CD8-positive, alpha-beta memory T cell (primary cell): ENCODE measurements at regions not wholly inside any gene's neighbourhood (a gene's known extent, or its start where the extent isn't known, plus 50 kb on each side); places are given as distances from the start of the nearest gene placed in this dataset.

Source experiments
- CTCF ChIA-PET: fragments of 350-600 bp; sonication (Branson Sonifier 250); formaldehyde crosslinking; loops from one replicate; lab custom pipeline; 2021; ENCODE audit warnings: antibody characterized with exemption; lab: Charles Lee
- POLR2A ChIA-PET: fragments of 350-600 bp; sonication (Branson Sonifier 250); formaldehyde crosslinking; loops from one replicate; lab custom pipeline; 2021; ENCODE audit warnings: antibody characterized with exemption; lab: Charles Lee
- DNase-seq, 5 donors: peaks; one replicate each; pipeline versions ENCODE4 v3.0.0 to v3.0.0-alpha.2; 2020 to 2022; ENCODE audit warnings: mixed read lengths in 1 of 5
- H3K27ac ChIP-seq: one replicate; pipeline ENCODE4 v1.7.0; 2013; ENCODE audit warnings: low read depth, mild to moderate bottlenecking, low read length, moderate library complexity
- H3K27me3 ChIP-seq: 2 replicates; pipeline ENCODE4 v1.7.0; 2013; ENCODE audit warnings: low read length, mild to moderate bottlenecking; ENCODE audit not compliant: insufficient read depth, poor library complexity, severe bottlenecking
- H3K36me3 ChIP-seq: 2 replicates; pipeline ENCODE4 v1.7.0; 2013; ENCODE audit warnings: mild to moderate bottlenecking, low read length, moderate library complexity; ENCODE audit not compliant: insufficient read depth
- H3K4me1 ChIP-seq: 2 replicates; pipeline ENCODE4 v1.7.0; 2013; ENCODE audit warnings: mild to moderate bottlenecking, low read length, moderate library complexity; ENCODE audit not compliant: insufficient read depth
- H3K4me3 ChIP-seq: 2 replicates; pipeline ENCODE4 v1.7.0; 2013; ENCODE audit warnings: mild to moderate bottlenecking, low read length
- H3K9me3 ChIP-seq: 2 replicates; pipeline ENCODE4 v1.7.0; 2013; ENCODE audit warnings: mild to moderate bottlenecking, low read length
- H3K27ac Mint-ChIP-seq, 8 donors: one replicate each; pipeline ENCODE4 v1.8.0; 2020 to 2021; ENCODE audit warnings: mixed read lengths in 8 of 8, mild to moderate bottlenecking in 6 of 8, inconsistent platforms in 3 of 8, moderate library complexity in 3 of 8
- H3K27me3 Mint-ChIP-seq, 2 donors: one replicate each; pipeline ENCODE4 v1.8.0; 2020 to 2021; ENCODE audit warnings: mixed read lengths in 2 of 2, mild to moderate bottlenecking in 1 of 2, moderate library complexity in 1 of 2
- H3K36me3 Mint-ChIP-seq, 3 donors: one replicate each; pipeline ENCODE4 v1.8.0; 2020 to 2021; ENCODE audit warnings: mixed read lengths in 3 of 3, inconsistent platforms in 1 of 3, mild to moderate bottlenecking in 1 of 3
- H3K4me1 Mint-ChIP-seq, 3 donors: one replicate each; pipeline ENCODE4 v1.8.0; 2020 to 2021; ENCODE audit warnings: mixed read lengths in 3 of 3, inconsistent platforms in 1 of 3, mild to moderate bottlenecking in 1 of 3
- H3K4me3 Mint-ChIP-seq, 7 donors: one replicate each; pipeline ENCODE4 v1.8.0; 2020 to 2021; ENCODE audit warnings: mixed read lengths in 7 of 7, mild to moderate bottlenecking in 6 of 7, moderate library complexity in 4 of 7, inconsistent platforms in 2 of 7
- H3K9me3 Mint-ChIP-seq, 5 donors: one replicate each; pipeline ENCODE4 v1.8.0; 2020 to 2022; ENCODE audit warnings: mixed read lengths in 5 of 5, mild to moderate bottlenecking in 3 of 5, moderate library complexity in 2 of 5, inconsistent platforms in 1 of 5

- H3K4me3 Mint-ChIP-seq: no peak overlapping the region
- H3K27ac Mint-ChIP-seq: no peak overlapping the region
- peaks cover 0 to 22% (median 3%) of the 10 kb centered on the region in 5 donors for H3K9me3 Mint-ChIP-seq
- H3K36me3 ChIP-seq: no peaks in the 10 kb centered on the region
- ChIA-PET POLR2A (no interaction called here), CTCF (no interaction called here)
- H3K27me3 Mint-ChIP-seq: no peaks in the 10 kb centered on the region
- no peaks in the 10 kb centered on the region for H3K4me1 Mint-ChIP-seq
- no peaks in the 10 kb centered on the region for H3K4me1 ChIP-seq
- no peak overlapping the region for H3K27ac ChIP-seq
- no peaks in the 10 kb centered on the region for H3K9me3 ChIP-seq
- no peaks in the 10 kb centered on the region for H3K27me3 ChIP-seq
- H3K4me3 ChIP-seq: no peak overlapping the region
- H3K36me3 Mint-ChIP-seq: no peaks in the 10 kb centered on the region
- DNase-seq: no peak
These were observed 272.4 kb upstream of the MYO3A start for GRCh38 chr10:25661632-25662031.

- Mint-ChIP-seq H3K4me1 (no peaks in the 10 kb centered on the region), H3K36me3 (no peaks in the 10 kb centered on the region), H3K27me3 (no peaks in the 10 kb centered on the region), H3K9me3 (peaks cover 0 to 11% (median 3%) of the 10 kb centered on the region in 5 donors), H3K4me3 (no peak overlapping the region), H3K27ac (no peak overlapping the region)
- DNase-seq: no peak
- H3K27ac ChIP-seq: no peak overlapping the region
- no peaks in the 10 kb centered on the region for H3K36me3 ChIP-seq
- ChIA-PET POLR2A (no interaction called here), CTCF (no interaction called here)
- no peak overlapping the region for H3K4me3 ChIP-seq
- H3K9me3 ChIP-seq: no peaks in the 10 kb centered on the region
- H3K4me1 ChIP-seq: no peaks in the 10 kb centered on the region
- no peaks in the 10 kb centered on the region for H3K27me3 ChIP-seq
These were observed 267.8 kb upstream of the MYO3A start for GRCh38 chr10:25666276-25666675.

GRCh38 chr10:25675204-25675603 is 258.8 kb upstream of the MYO3A start:
- Histone ChIP-seq H3K4me3 (no peak overlapping the region), H3K4me1 (no peaks in the 10 kb centered on the region), H3K27me3 (no peaks in the 10 kb centered on the region), H3K9me3 (no peaks in the 10 kb centered on the region), H3K27ac (no peak overlapping the region), H3K36me3 (no peaks in the 10 kb centered on the region)
- Mint-ChIP-seq H3K4me1 (no peaks in the 10 kb centered on the region), H3K4me3 (no peak overlapping the region), H3K9me3 (peaks cover 1 to 6% (median 4%) of the 10 kb centered on the region in 5 donors), H3K27me3 (no peaks in the 10 kb centered on the region), H3K27ac (no peak overlapping the region), H3K36me3 (no peaks in the 10 kb centered on the region)
- CTCF ChIA-PET: no interaction called here
- DNase-seq: no peak
- POLR2A ChIA-PET: interaction anchor here (0.6 kb wide), 1 partner anchor 261 kb away, joined by 3 read pairs; no protein-coding TSS in a partner anchor

GRCh38 chr10:25675615-25676014 is 258.4 kb upstream of the MYO3A start:
- Histone ChIP-seq H3K27ac (no peak overlapping the region), H3K36me3 (no peaks in the 10 kb centered on the region), H3K4me1 (no peaks in the 10 kb centered on the region), H3K9me3 (no peaks in the 10 kb centered on the region), H3K27me3 (no peaks in the 10 kb centered on the region), H3K4me3 (no peak overlapping the region)
- ChIA-PET POLR2A (no interaction called here), CTCF (no interaction called here)
- H3K27me3 Mint-ChIP-seq: no peaks in the 10 kb centered on the region
- H3K4me1 Mint-ChIP-seq: no peaks in the 10 kb centered on the region
- H3K4me3 Mint-ChIP-seq: no peak overlapping the region
- peaks cover under 1 to 6% (median 2%) of the 10 kb centered on the region in 5 donors for H3K9me3 Mint-ChIP-seq
- no peak for DNase-seq
- H3K27ac Mint-ChIP-seq: no peak overlapping the region
- no peaks in the 10 kb centered on the region for H3K36me3 Mint-ChIP-seq

GRCh38 chr10:25678220-25678619 is 255.8 kb upstream of the MYO3A start:
- no peak overlapping the region for H3K4me3 ChIP-seq
- Mint-ChIP-seq H3K4me3 (no peak overlapping the region), H3K4me1 (no peaks in the 10 kb centered on the region), H3K36me3 (no peaks in the 10 kb centered on the region), H3K27ac (no peak overlapping the region), H3K27me3 (no peaks in the 10 kb centered on the region), H3K9me3 (peaks cover 0 to 6% (median 2%) of the 10 kb centered on the region in 5 donors)
- H3K9me3 ChIP-seq: no peaks in the 10 kb centered on the region
- ChIA-PET CTCF (no interaction called here), POLR2A (no interaction called here)
- H3K27ac ChIP-seq: no peak overlapping the region
- H3K36me3 ChIP-seq: no peaks in the 10 kb centered on the region
- H3K4me1 ChIP-seq: no peaks in the 10 kb centered on the region
- no peak for DNase-seq
- H3K27me3 ChIP-seq: no peaks in the 10 kb centered on the region

GRCh38 chr10:25678666-25679065 is 255.4 kb upstream of the MYO3A start:
- peaks cover 0 to 6% (median 2%) of the 10 kb centered on the region in 5 donors for H3K9me3 Mint-ChIP-seq
- no peak overlapping the region for H3K27ac Mint-ChIP-seq
- no peak overlapping the region for H3K4me3 Mint-ChIP-seq
- no peaks in the 10 kb centered on the region for H3K36me3 Mint-ChIP-seq
- no peak for DNase-seq
- Histone ChIP-seq H3K27ac (no peak overlapping the region), H3K9me3 (no peaks in the 10 kb centered on the region), H3K4me1 (no peaks in the 10 kb centered on the region), H3K4me3 (no peak overlapping the region), H3K27me3 (no peaks in the 10 kb centered on the region), H3K36me3 (no peaks in the 10 kb centered on the region)
- no peaks in the 10 kb centered on the region for H3K4me1 Mint-ChIP-seq
- H3K27me3 Mint-ChIP-seq: no peaks in the 10 kb centered on the region
- ChIA-PET POLR2A (no interaction called here), CTCF (no interaction called here)

GRCh38 chr10:25682203-25682851 is 251.7 kb upstream of the MYO3A start:
- POLR2A ChIA-PET: no interaction called here
- H3K4me1 ChIP-seq: no peaks in the 10 kb centered on the region
- CTCF ChIA-PET: no interaction called here
- no peaks in the 10 kb centered on the region for H3K9me3 ChIP-seq
- Mint-ChIP-seq H3K9me3 (peaks cover 0 to 2% (median 0%) of the 10 kb centered on the region in 5 donors), H3K36me3 (no peaks in the 10 kb centered on the region), H3K4me3 (no peak overlapping the region), H3K27me3 (no peaks in the 10 kb centered on the region), H3K4me1 (no peaks in the 10 kb centered on the region), H3K27ac (no peak overlapping the region)
- H3K36me3 ChIP-seq: no peaks in the 10 kb centered on the region
- H3K27me3 ChIP-seq: no peaks in the 10 kb centered on the region
- H3K27ac ChIP-seq: no peak overlapping the region
- H3K4me3 ChIP-seq: no peak overlapping the region
- no peak for DNase-seq

- Mint-ChIP-seq H3K36me3 (no peaks in the 10 kb centered on the region), H3K4me1 (no peaks in the 10 kb centered on the region), H3K27ac (no peak overlapping the region), H3K27me3 (no peaks in the 10 kb centered on the region), H3K9me3 (peaks cover 0 to 2% (median 0%) of the 10 kb centered on the region in 5 donors), H3K4me3 (no peak overlapping the region)
- DNase-seq: no peak
- H3K4me3 ChIP-seq: no peak overlapping the region
- H3K4me1 ChIP-seq: no peaks in the 10 kb centered on the region
- no peaks in the 10 kb centered on the region for H3K27me3 ChIP-seq
- ChIA-PET POLR2A (no interaction called here), CTCF (no interaction called here)
- H3K36me3 ChIP-seq: no peaks in the 10 kb centered on the region
- H3K27ac ChIP-seq: no peak overlapping the region
- no peaks in the 10 kb centered on the region for H3K9me3 ChIP-seq
These were observed 250.7 kb upstream of the MYO3A start for GRCh38 chr10:25683344-25683743.
